PC-3 (cell line): ENCODE measurements at regions not wholly inside any gene's neighbourhood (a gene's known extent, or its start where the extent isn't known, plus 50 kb on each side); places are given as distances from the start of the nearest gene placed in this dataset.

Source experiments
- EZH2 ChIP-seq: fragments of 300-600 bp; sonication (generic); IDR thresholded peaks from one replicate; pipeline ENCODE4 v1.6.1; 2017; ENCODE audit warnings: antibody characterized with exemption, mild to moderate bottlenecking, low read length; ENCODE audit not compliant: unreplicated experiment
- TF ChIP-seq, protein P1 (sequence below): fragments of 300-600 bp; sonication (generic); conservative IDR thresholded peaks from 2 replicates; pipeline ENCODE4 v1.5.1; 2017; ENCODE audit warnings: antibody characterized with exemption, low read depth, mild to moderate bottlenecking, low read length

DNA sequence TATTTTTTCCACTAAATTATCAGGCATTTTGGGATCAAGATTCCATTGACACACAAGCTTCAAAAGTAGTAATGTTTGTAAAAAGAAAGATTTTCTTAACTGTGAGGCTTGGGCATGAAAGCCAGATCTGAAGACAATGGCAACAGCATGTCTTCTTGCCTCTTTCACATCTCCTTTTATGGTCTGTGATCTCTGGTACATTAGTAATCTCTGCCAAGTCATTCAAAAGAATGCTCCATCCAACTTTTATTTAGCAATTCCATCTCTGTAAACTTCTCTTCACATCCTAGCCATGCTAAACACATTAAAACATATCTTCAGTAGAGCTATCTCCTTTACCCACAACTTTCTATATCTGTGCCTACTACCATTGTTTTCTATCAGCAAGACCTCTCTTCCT, 465.4 kb downstream of the FAT4 start:
- no peak for TF ChIP-seq EZH2
- TF ChIP-seq, protein P1, sequence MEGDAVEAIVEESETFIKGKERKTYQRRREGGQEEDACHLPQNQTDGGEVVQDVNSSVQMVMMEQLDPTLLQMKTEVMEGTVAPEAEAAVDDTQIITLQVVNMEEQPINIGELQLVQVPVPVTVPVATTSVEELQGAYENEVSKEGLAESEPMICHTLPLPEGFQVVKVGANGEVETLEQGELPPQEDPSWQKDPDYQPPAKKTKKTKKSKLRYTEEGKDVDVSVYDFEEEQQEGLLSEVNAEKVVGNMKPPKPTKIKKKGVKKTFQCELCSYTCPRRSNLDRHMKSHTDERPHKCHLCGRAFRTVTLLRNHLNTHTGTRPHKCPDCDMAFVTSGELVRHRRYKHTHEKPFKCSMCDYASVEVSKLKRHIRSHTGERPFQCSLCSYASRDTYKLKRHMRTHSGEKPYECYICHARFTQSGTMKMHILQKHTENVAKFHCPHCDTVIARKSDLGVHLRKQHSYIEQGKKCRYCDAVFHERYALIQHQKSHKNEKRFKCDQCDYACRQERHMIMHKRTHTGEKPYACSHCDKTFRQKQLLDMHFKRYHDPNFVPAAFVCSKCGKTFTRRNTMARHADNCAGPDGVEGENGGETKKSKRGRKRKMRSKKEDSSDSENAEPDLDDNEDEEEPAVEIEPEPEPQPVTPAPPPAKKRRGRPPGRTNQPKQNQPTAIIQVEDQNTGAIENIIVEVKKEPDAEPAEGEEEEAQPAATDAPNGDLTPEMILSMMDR: no peak
